Colonic mucosa (tissue), 4 donors: ENCODE measurements at regions not wholly inside any gene's neighbourhood (a gene's known extent, or its start where the extent isn't known, plus 50 kb on each side); places are given as distances from the start of the nearest gene placed in this dataset.
"Not testable (repeated sequence)": the region's sequence is repeated elsewhere in the genome, so short reads cannot be mapped to it uniquely, and the experiment has no call there.

Source experiments
- DNase-seq: peaks from one replicate; pipeline ENCODE4 v3.0.0-alpha.2; 2020
- H3K27ac ChIP-seq: fragments of 200-600 bp; one replicate; pipeline ENCODE4 v1.8.0; 2021
- H3K27me3 ChIP-seq: fragments of 200-600 bp; one replicate; pipeline ENCODE4 v1.8.0; 2021
- H3K36me3 ChIP-seq: fragments of 200-600 bp; one replicate; pipeline ENCODE4 v1.8.0; 2021
- H3K4me1 ChIP-seq: fragments of 200-600 bp; one replicate; pipeline ENCODE4 v1.8.0; 2021; ENCODE audit warnings: mild to moderate bottlenecking
- H3K4me3 ChIP-seq: fragments of 200-600 bp; one replicate; pipeline ENCODE4 v1.8.0; 2021
- H3K9ac ChIP-seq, 2 donors: one replicate each; pipeline ENCODE4 v1.7.0; 2013; ENCODE audit warnings: control low read depth in 2 of 2, low read depth in 2 of 2, low read length in 2 of 2
- H3K9me3 ChIP-seq: fragments of 200-600 bp; one replicate; pipeline ENCODE4 v1.8.0; 2021
- intact Hi-C: fragments of 100-400 bp; cut with DNase I; formaldehyde crosslinking; loops from one replicate; pipeline ENCODE4 v1.14.1; 2022
- TF ChIP-seq, protein P1 (sequence below): fragments of 200-600 bp; IDR thresholded peaks from one replicate; pipeline ENCODE4 v1.8.0; 2022; ENCODE audit warnings: antibody characterized with exemption, mild to moderate bottlenecking
- donor health status: healthy.
- donor health status: DM: no; HTN: no; CAD: no.
- donor health status: DM: no; HTN: no; CAD: no.

DNA sequence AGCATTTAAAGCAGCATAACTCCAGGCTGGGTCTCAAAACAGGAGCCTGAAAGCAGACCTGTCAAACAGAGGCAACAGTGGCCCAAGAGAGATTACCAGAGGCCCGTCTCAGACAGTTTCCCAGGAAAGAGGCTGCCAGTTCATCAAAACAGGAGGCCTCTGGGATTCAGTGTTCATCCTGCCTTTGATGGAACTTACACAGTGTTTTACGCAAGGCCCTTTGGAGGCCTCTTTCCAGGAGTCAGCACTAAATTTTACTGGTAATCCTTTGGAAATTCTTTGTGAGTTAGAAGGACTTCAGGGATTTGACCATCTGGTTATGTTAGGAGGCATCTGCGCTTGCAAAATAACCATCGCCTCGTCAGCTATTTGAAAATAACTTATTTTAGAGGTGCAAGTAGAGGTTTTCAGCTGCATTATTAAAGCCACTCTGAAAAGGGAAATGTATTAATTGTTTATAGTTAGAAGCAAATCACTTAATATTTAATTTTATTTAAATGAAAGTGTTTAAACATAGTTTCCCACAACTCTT lies 501.2 kb upstream of the COBL start:
- TF ChIP-seq, protein P1, sequence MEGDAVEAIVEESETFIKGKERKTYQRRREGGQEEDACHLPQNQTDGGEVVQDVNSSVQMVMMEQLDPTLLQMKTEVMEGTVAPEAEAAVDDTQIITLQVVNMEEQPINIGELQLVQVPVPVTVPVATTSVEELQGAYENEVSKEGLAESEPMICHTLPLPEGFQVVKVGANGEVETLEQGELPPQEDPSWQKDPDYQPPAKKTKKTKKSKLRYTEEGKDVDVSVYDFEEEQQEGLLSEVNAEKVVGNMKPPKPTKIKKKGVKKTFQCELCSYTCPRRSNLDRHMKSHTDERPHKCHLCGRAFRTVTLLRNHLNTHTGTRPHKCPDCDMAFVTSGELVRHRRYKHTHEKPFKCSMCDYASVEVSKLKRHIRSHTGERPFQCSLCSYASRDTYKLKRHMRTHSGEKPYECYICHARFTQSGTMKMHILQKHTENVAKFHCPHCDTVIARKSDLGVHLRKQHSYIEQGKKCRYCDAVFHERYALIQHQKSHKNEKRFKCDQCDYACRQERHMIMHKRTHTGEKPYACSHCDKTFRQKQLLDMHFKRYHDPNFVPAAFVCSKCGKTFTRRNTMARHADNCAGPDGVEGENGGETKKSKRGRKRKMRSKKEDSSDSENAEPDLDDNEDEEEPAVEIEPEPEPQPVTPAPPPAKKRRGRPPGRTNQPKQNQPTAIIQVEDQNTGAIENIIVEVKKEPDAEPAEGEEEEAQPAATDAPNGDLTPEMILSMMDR, result no peak
- H3K9me3 ChIP-seq, result no peaks in the 10 kb centered on the region
- no peaks in the 10 kb centered on the region for H3K4me1 ChIP-seq
- H3K27me3 ChIP-seq, result no peaks in the 10 kb centered on the region
- intact Hi-C loops, result no loop called here
- no peaks in the 10 kb centered on the region for H3K36me3 ChIP-seq
- no peak overlapping the region for H3K27ac ChIP-seq
- no peak overlapping the region for H3K9ac ChIP-seq
- no peak for DNase-seq
- H3K4me3 ChIP-seq, result no peak overlapping the region

DNA sequence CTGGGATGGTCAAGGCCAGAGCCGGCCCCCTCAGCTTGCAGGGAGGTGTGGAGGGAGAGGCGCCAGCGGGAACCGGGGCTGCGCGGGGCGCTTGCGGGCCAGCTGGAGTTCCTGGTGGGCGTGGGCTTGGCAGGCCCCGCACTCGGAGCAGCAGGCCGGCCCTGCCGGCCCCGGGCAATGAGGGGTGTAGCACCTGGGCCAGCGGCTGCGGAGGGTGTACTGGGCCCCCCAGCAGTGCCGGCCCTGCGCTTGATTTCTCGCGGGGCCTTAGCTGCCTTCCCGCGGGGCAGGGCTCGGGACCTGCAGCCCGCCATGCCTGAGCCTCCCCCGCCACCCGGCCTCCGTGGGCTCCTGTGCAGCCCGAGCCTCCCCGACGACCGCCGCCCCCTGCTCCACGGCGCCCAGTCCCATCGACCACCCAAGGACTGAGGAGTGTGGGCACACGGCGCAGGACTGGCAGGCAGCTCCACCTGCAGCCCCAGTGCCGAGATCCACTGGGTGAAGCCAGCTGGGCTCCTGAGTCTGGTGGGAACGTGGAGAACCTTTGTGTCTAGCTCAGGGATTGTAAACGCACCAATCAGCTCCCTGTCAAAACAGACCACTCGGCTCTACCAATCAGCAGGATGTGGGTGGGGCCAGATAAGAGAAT lies 489.3 kb upstream of the COBL start:
- H3K4me1 ChIP-seq, H3K36me3 ChIP-seq, H3K4me3 ChIP-seq, H3K9ac ChIP-seq, intact Hi-C loops, DNase-seq, H3K27me3 ChIP-seq, H3K9me3 ChIP-seq, H3K27ac ChIP-seq: not testable (repeated sequence)

DNA sequence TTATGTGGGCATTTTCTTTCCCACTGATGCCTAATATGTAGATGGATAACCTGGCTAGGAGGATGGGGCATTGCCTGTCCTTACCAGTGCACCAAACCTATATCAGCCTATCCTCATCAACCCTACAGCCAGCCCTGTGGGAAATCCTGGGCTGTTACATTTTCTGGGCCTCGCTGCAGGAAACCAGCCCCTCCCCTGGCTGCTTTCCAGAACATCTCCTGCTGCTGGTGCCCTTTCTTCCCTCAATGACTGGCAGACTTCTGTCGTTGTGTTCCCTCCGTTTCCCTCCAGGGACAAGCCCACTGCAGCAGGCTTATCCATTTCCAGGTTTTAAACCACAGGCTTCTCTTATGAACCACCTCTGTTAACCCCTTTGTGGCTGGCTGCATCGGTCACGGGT lies 486.1 kb upstream of the COBL start:
- no peak overlapping the region for H3K27ac ChIP-seq
- intact Hi-C loops, result no loop called here
- H3K4me3 ChIP-seq, result no peak overlapping the region
- no peaks in the 10 kb centered on the region for H3K4me1 ChIP-seq
- no peaks in the 10 kb centered on the region for H3K27me3 ChIP-seq
- no peak for DNase-seq
- no peaks in the 10 kb centered on the region for H3K36me3 ChIP-seq
- H3K9ac ChIP-seq, result no peak overlapping the region
- TF ChIP-seq, protein P1, result no peak
- no peaks in the 10 kb centered on the region for H3K9me3 ChIP-seq

DNA sequence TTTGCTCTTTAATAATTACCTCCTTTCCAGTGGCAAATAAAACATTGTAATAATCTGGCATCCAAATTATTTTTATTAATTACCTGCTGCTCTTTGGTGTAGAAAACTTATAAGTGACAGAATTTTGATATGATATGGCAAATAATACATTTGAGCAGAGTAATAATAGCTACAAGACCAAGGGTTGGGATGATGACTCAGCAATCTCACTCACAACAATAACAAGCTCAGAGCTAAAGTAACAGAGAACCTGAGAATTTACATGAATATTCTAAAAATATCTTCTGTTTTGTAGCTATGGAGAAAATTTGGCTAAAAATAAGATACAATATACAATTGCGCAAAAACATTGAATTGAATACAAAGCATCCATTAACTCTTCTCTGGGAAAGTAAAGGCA lies 480.8 kb upstream of the COBL start:
- intact Hi-C loops, result no loop called here
- Histone ChIP-seq H3K27me3 (no peaks in the 10 kb centered on the region), H3K9ac (no peak overlapping the region), H3K4me3 (no peak overlapping the region), H3K9me3 (no peaks in the 10 kb centered on the region), H3K27ac (no peak overlapping the region), H3K36me3 (no peaks in the 10 kb centered on the region), H3K4me1 (no peaks in the 10 kb centered on the region)
- TF ChIP-seq, protein P1, result no peak
- DNase-seq, result no peak

DNA sequence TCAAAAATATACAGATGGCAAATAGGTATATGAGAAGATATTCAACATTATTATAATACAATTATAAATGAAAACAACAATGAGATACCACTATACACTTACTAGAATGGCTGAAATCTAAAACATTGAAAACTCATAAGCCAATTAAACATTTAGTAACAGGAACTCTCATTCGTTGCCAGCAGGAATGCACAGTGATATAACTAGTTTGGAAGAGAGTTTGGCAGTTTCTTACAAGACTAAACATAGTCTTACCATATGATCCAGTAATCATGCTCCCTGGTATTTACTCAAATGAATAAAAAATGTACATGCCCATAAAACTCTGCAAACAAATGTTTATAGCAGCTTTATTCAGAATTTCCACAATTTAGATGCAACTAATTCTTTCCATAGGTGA lies 476.2 kb upstream of the COBL start:
- no peaks in the 10 kb centered on the region for H3K27me3 ChIP-seq
- intact Hi-C loops, result no loop called here
- H3K27ac ChIP-seq, result no peak overlapping the region
- no peaks in the 10 kb centered on the region for H3K4me1 ChIP-seq
- H3K36me3 ChIP-seq, result no peaks in the 10 kb centered on the region
- H3K9me3 ChIP-seq, result no peaks in the 10 kb centered on the region
- no peak for DNase-seq
- no peak overlapping the region for H3K4me3 ChIP-seq
- H3K9ac ChIP-seq, result no peak overlapping the region
- TF ChIP-seq, protein P1, result no peak

DNA sequence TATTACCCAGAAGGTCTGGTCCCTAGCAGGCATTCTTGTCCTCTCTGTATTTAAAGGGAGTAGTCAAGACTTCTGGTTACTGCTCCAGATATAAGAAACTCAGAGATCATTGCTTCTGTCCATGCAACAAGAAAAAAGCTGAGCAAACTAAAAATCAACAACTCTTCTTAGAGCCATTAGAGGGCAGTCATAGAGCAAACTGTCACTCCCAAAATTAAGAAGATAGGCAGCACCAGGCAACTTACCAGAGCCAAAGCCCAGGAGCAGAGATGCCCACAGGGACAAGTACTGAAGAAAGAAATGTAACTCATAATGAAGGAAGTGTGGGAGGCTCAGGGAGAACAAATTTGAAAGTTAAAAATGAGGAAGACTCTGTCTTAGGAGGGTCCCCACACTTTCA lies 472.9 kb upstream of the COBL start:
- no peak overlapping the region for H3K9ac ChIP-seq
- no peak for DNase-seq
- no peaks in the 10 kb centered on the region for H3K9me3 ChIP-seq
- TF ChIP-seq, protein P1, result no peak
- no peaks in the 10 kb centered on the region for H3K27me3 ChIP-seq
- intact Hi-C loops, result no loop called here
- no peak overlapping the region for H3K27ac ChIP-seq
- no peak overlapping the region for H3K4me3 ChIP-seq
- no peaks in the 10 kb centered on the region for H3K36me3 ChIP-seq
- H3K4me1 ChIP-seq, result no peaks in the 10 kb centered on the region
